ENCODE measurements at regions not wholly inside any gene's neighbourhood (a gene's known extent, or its start where the extent isn't known, plus 50 kb on each side); places are given as distances from the start of the nearest gene placed in this dataset.

- Histone ChIP-seq H3K79me2 (ENCODE audit: low read length) (no peaks in the 10 kb centered on the region), H3K4me3 (ENCODE audit: low read length) (no peak overlapping the region), H3K9ac (ENCODE audit: low read length) (no peak overlapping the region), H3K27me3 (ENCODE audit: low read depth, low read length) (no peaks in the 10 kb centered on the region), H3K27ac (ENCODE audit: low read length) (no peak overlapping the region), H3K36me3 (replicated peaks; ENCODE audit: low read depth, low read length) (no peaks in the 10 kb centered on the region), H2AFZ (ENCODE audit: low read depth, low read length) (no peak overlapping the region), H3K4me2 (ENCODE audit: low read length) (no peak overlapping the region), H3K9me3 (ENCODE audit: insufficient read depth, low read length) (no peaks in the 10 kb centered on the region), H4K20me1 (ENCODE audit: insufficient read depth, low read length) (no peaks in the 10 kb centered on the region), H3K4me1 (ENCODE audit: low read length) (no peaks in the 10 kb centered on the region)
- TF ChIP-seq, protein P1, sequence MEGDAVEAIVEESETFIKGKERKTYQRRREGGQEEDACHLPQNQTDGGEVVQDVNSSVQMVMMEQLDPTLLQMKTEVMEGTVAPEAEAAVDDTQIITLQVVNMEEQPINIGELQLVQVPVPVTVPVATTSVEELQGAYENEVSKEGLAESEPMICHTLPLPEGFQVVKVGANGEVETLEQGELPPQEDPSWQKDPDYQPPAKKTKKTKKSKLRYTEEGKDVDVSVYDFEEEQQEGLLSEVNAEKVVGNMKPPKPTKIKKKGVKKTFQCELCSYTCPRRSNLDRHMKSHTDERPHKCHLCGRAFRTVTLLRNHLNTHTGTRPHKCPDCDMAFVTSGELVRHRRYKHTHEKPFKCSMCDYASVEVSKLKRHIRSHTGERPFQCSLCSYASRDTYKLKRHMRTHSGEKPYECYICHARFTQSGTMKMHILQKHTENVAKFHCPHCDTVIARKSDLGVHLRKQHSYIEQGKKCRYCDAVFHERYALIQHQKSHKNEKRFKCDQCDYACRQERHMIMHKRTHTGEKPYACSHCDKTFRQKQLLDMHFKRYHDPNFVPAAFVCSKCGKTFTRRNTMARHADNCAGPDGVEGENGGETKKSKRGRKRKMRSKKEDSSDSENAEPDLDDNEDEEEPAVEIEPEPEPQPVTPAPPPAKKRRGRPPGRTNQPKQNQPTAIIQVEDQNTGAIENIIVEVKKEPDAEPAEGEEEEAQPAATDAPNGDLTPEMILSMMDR (IDR thresholded peaks at IDR 0.05; ENCODE audit: low read depth, low read length), result no peak
- no peak for TF ChIP-seq EZH2phosphoT487 (IDR thresholded peaks at IDR 0.05; ENCODE audit: low read depth)
Measured at GRCh38 chr2:71951718-71952404, 195.8 kb downstream of the CYP26B1 start.

- H3K27me3 ChIP-seq (ENCODE audit: low read depth, low read length), result no peaks in the 10 kb centered on the region
- no peak overlapping the region for H3K27ac ChIP-seq (ENCODE audit: low read length)
- no peak overlapping the region for H3K9ac ChIP-seq (ENCODE audit: low read length)
- H3K4me3 ChIP-seq (ENCODE audit: low read length), result no peak overlapping the region
- H3K4me1 ChIP-seq (ENCODE audit: low read length), result no peaks in the 10 kb centered on the region
- H3K4me2 ChIP-seq (ENCODE audit: low read length), result no peak overlapping the region
- H3K9me3 ChIP-seq (ENCODE audit: insufficient read depth, low read length), result no peaks in the 10 kb centered on the region
- H2AFZ ChIP-seq (ENCODE audit: low read depth, low read length), result no peak overlapping the region
- H4K20me1 ChIP-seq (ENCODE audit: insufficient read depth, low read length), result no peaks in the 10 kb centered on the region
- no peak for TF ChIP-seq EZH2phosphoT487 (IDR thresholded peaks at IDR 0.05; ENCODE audit: low read depth)
- TF ChIP-seq, protein P1 (IDR thresholded peaks at IDR 0.05; ENCODE audit: low read depth, low read length), result no peak
- H3K36me3 ChIP-seq (replicated peaks; ENCODE audit: low read depth, low read length), result no peaks in the 10 kb centered on the region
- no peaks in the 10 kb centered on the region for H3K79me2 ChIP-seq (ENCODE audit: low read length)
Measured at GRCh38 chr2:71951083-71951468, 196.6 kb downstream of the CYP26B1 start.

DNA sequence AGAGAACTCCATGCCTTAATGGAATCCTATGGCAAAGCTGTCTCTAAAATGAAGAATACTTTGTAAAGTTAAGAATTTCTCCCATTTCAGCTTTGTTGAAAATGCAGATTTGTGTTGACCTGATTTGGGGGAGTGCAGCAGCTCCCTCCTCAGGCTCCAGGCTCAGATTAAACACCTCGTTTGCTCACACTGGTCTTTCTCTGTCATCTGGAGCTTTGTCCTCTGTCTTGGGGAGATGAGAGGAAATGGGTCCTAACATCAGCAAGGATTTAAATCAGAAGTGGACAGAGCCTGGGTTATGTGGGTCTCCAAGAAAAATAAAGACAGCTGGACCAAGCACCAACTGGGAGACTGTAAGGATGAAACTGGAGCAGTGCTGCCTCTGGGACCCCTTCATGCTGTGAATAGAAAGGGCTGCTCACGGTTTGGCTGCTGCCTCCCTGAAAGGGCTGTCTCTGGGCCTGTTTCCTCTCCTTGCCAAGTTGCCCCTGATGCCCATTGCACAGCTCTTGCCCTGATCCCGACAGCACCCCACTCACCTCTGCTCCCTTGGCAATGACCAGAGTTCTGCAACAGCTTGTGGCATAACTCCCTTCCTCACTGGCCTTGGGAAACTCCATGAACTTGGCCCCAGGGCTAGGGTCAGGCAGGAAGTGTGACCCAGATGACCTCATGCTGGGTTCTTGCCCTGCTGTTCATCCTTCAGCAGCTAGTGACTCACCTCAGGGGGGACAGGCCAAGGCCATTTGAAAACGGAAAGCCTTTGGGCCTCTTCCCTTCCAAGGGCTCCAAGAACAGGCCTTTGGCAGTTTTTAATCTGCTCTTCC lies 197.2 kb downstream of the CYP26B1 start:
- no peak overlapping the region for H3K4me2 ChIP-seq (ENCODE audit: low read length)
- no peaks in the 10 kb centered on the region for H3K36me3 ChIP-seq (replicated peaks; ENCODE audit: low read depth, low read length)
- H4K20me1 ChIP-seq (ENCODE audit: insufficient read depth, low read length), result no peaks in the 10 kb centered on the region
- no peaks in the 10 kb centered on the region for H3K79me2 ChIP-seq (ENCODE audit: low read length)
- H2AFZ ChIP-seq (ENCODE audit: low read depth, low read length), result no peak overlapping the region
- H3K9me3 ChIP-seq (ENCODE audit: insufficient read depth, low read length), result no peaks in the 10 kb centered on the region
- H3K9ac ChIP-seq (ENCODE audit: low read length), result no peak overlapping the region
- no peak for TF ChIP-seq EZH2phosphoT487 (IDR thresholded peaks at IDR 0.05; ENCODE audit: low read depth)
- TF ChIP-seq, protein P1 (IDR thresholded peaks at IDR 0.05; ENCODE audit: low read depth, low read length), result no peak
- no peak overlapping the region for H3K27ac ChIP-seq (ENCODE audit: low read length)
- H3K27me3 ChIP-seq (ENCODE audit: low read depth, low read length), result no peaks in the 10 kb centered on the region
- no peak overlapping the region for H3K4me3 ChIP-seq (ENCODE audit: low read length)
- no peaks in the 10 kb centered on the region for H3K4me1 ChIP-seq (ENCODE audit: low read length)

DNA sequence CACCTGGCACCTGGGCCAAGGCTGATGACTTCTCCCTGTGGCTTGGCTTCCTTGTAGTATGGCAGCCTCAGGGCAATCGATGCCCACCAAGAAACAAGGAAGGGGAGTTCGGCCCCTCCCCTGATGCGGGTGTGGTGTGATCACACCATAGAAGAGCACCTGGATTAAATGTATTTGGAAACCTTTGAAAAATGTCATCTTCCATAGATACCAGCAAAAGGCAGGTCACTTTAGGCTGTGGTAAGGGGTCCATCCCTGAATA lies 198.2 kb downstream of the CYP26B1 start:
- H3K4me3 ChIP-seq (ENCODE audit: low read length), result no peak overlapping the region
- no peaks in the 10 kb centered on the region for H4K20me1 ChIP-seq (ENCODE audit: insufficient read depth, low read length)
- TF ChIP-seq, protein P1 (IDR thresholded peaks at IDR 0.05; ENCODE audit: low read depth, low read length), result no peak
- TF ChIP-seq EZH2phosphoT487 (IDR thresholded peaks at IDR 0.05; ENCODE audit: low read depth), result no peak
- H3K36me3 ChIP-seq (replicated peaks; ENCODE audit: low read depth, low read length), result no peaks in the 10 kb centered on the region
- H3K9me3 ChIP-seq (ENCODE audit: insufficient read depth, low read length), result no peaks in the 10 kb centered on the region
- no peak overlapping the region for H2AFZ ChIP-seq (ENCODE audit: low read depth, low read length)
- H3K4me1 ChIP-seq (ENCODE audit: low read length), result no peaks in the 10 kb centered on the region
- H3K9ac ChIP-seq (ENCODE audit: low read length), result no peak overlapping the region
- no peak overlapping the region for H3K4me2 ChIP-seq (ENCODE audit: low read length)
- no peaks in the 10 kb centered on the region for H3K79me2 ChIP-seq (ENCODE audit: low read length)
- H3K27me3 ChIP-seq (ENCODE audit: low read depth, low read length), result no peaks in the 10 kb centered on the region
- no peak overlapping the region for H3K27ac ChIP-seq (ENCODE audit: low read length)
